TTC549 (cell line): ENCODE measurements at regions not wholly inside any gene's neighbourhood (a gene's known extent, or its start where the extent isn't known, plus 50 kb on each side); places are given as distances from the start of the nearest gene placed in this dataset.
"Not testable (repeated sequence)": the region's sequence is repeated elsewhere in the genome, so short reads cannot be mapped to it uniquely, and the experiment has no call there.

Source experiments
- FAIRE-seq: peaks from 2 replicates; lab custom pipeline; 2012; peaks lifted over from hg19 to GRCh38; lab: Jason Lieb, UNC

DNA sequence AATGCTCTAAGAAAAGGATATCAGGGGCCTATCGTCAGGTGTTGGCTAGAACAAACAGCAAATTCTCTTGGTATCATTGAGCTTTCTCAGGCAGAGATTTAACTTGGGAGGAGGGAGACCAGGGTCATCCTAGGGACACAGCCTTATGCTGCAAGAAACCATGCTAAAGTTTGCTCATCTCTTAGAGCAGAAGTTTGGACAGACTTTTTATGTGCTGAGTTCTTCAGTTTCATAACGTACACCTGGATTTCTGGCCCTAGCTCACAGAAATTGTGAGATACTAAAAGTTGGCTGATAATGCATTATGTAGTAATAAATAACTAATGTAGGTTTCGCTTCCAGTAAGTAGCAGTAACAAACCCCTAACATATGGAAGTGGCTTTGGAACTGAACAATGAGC lies 1359.8 kb upstream of the CDH9 start:
- no peak for FAIRE-seq

DNA sequence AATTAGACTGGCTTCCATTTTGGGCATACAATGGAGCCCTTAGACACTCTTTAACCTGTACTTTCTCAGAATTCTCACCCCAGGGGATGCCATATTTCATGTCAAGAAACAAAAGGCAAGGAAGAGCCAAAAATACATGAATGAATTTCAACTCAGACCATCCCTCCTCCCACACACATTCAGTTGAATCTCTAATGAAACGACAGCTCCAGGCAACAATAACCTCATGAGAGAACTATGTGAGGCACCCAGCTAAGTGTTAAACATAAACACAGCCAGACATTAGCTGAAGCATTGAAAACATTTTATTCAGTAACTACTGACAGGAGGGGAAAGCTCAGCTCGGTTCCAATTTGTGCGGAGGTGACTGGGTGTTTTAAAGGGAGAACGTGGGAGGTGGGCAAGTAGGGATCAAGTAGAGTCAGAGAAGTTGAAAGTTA lies 1359.1 kb upstream of the CDH9 start:
- FAIRE-seq = no peak

- FAIRE-seq = no peak
Measured at GRCh38 chr5:28391277-28391676, 1352.9 kb upstream of the CDH9 start.

DNA sequence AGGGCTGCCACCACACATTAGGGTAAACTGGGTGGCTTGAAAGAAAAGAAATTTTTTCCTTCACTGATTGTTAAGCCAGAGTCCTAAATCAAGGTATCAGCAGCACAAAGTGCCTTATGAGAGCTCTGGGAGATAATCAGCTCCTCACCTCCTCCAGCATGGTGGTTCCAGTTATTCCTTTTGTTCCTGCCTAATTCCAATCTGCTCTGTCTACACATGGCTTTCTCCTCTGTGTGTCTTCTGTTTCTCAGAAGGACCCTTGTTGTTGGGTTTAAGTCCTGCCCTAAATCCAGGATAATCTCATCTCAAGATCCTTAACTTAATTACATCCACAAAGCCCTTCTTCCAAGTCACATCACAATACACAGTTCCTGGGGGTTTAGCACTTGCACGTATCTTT lies 1352.0 kb upstream of the CDH9 start:
- no peak for FAIRE-seq

DNA sequence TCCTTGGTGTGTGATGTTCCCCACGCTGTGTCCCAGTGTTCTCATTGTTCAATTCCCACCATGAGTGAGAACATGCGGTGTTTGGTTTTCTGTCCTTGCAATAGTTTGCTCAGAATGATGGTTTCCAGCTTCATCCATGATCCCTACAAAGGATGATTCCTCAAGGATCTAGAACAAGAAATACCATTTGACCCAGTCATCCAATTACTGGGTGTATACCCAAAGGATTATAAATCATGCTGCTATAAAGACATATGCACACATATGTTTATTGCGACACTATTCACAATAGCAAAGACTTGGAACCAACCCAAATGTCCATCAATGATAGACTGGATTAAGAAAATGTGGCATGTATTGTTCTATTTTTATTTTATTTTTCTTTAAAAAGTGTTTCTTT lies 1351.3 kb upstream of the CDH9 start:
- not testable (repeated sequence) for FAIRE-seq

DNA sequence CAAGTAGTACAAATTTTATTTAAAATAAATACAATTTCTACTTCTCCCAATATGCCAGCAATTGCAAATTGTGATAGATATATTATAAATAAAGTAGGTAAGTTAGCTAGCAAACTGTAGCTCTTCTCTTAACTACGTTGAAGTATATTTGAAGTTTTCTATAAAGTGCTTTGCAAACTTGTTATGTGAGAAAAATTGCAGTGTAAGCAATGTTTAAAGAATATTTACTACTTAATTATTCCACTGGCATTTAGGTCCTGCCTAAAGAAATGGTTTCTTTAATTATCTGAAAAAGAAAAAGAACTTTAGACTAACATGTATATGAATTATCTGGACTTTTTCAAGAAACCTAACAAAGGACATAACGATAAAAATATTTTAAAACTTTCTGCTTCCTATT lies 1350.0 kb upstream of the CDH9 start:
- no peak for FAIRE-seq

- FAIRE-seq = no peak
Measured at GRCh38 chr5:28386712-28387111, 1348.3 kb upstream of the CDH9 start.

DNA sequence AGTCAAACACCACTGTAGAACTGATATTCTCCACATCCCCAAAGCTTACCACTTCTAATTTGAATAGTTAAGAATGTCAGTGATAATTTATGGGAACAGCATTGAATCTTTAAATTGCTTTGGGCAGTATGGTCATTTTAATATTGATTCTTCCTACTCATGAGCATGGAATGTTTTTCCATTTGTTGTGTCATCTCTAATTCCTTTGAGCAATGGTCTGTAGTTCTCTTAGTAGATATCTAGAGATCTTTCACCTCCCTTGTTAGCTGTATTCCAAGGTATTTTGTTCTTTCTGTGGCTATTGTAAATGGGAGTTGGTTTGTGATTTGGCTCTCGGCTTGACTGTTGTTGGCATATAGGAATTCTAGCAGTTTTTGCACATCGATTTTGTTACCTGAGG lies 1341.8 kb upstream of the CDH9 start:
- FAIRE-seq = no peak

DNA sequence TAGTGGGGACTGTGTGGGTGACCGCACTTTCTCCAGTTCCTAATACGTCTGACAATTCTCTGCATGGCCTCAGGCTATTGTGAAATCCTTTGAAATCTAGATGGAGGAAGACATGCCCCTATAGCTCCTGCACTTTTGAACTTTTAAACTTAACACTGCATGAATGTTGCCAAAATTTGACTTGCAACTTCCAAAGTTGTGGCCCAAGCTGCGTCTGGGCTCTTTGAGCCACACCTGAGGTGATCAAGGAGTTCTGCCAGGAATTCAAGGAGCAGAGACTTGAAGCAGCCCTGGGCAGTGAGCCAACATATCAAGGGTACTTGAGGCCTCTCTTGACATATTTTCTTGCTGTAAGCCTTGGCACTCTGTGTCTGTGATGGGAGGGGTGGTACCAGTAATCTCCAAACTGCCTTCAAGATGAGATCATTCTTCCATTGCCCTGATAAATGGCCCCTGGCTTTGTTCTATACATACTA lies 1336.1 kb upstream of the CDH9 start:
- FAIRE-seq = no peak

- FAIRE-seq = no peak
Measured at GRCh38 chr5:28370896-28371295, 1332.5 kb upstream of the CDH9 start.

- FAIRE-seq = no peak
Measured at GRCh38 chr5:28369418-28369817, 1331.0 kb upstream of the CDH9 start.

- no peak for FAIRE-seq
Measured at GRCh38 chr5:28355831-28356230, 1317.4 kb upstream of the CDH9 start.

DNA sequence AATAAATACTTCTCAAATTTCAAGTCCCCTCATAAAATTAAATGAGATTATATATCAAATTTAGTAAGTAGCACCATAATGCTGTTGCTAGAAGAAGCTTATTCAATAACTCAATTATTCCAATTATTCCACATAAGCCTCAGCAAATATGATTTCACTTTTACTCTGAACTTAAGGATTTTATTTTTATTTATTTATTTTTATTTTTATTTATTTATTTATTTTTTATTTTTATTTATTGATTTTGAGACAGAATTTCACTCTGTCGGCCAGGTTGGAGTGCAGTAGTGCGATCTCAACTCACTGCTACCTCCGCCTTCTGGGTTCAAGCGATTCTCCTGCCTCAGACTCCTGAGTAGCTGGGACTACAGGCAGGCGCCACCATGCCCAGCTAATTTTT lies 1308.3 kb upstream of the CDH9 start:
- FAIRE-seq = no peak

- no peak for FAIRE-seq
Measured at GRCh38 chr5:28344836-28345433, 1306.5 kb upstream of the CDH9 start.

- no peak for FAIRE-seq
Measured at GRCh38 chr5:28329176-28329575, 1290.8 kb upstream of the CDH9 start.

DNA sequence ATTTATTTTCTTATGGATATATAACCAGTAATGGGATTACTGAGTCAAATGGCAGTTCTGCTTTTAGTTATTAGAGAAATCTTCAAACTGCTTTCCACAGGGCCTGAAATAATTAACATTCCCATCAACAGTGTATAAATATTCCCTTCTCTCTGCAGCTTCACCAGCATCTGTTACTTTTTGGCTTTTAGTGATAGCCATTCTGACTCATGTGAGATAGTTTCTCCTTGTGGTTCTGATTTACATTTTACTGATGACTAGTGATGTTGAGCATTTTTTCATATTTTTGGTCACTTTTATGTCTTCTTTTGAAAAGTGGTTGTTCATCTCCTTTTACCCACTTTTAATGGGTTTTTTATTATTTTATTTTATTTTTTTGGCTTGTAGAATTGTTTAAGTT lies 1290.3 kb upstream of the CDH9 start:
- FAIRE-seq = no peak

GRCh38 chr5:28324174-28324573 lies 1285.8 kb upstream of the CDH9 start:
- FAIRE-seq = no peak

DNA sequence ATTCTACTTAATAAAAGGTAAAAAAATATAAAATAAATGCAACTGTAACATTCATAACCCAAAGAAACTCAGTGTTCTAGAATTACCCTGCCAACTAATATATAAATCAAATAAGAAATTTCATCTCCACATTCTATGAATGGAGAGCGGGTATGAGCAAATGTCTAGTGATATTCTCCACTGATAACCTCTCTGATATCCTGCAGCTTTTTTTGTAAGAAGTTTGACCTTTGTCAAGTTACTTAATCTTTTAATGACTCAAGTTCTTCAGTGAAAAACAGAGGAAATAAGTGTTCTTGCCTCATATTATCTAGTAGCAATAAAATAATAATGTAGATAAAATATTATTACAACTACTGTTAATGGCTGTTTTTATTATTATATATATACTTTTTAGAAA lies 1275.6 kb upstream of the CDH9 start:
- FAIRE-seq = no peak

GRCh38 chr5:28313321-28313951 lies 1275.0 kb upstream of the CDH9 start:
- FAIRE-seq = no peak

- no peak for FAIRE-seq
Measured at GRCh38 chr5:28310696-28311095, 1272.3 kb upstream of the CDH9 start.

- no peak for FAIRE-seq
Measured at GRCh38 chr5:28305891-28306290, 1267.5 kb upstream of the CDH9 start.

GRCh38 chr5:28301712-28302111 lies 1263.3 kb upstream of the CDH9 start:
- FAIRE-seq = no peak

GRCh38 chr5:28296254-28297013 lies 1258.0 kb upstream of the CDH9 start:
- no peak for FAIRE-seq

GRCh38 chr5:28287021-28287420 lies 1248.6 kb upstream of the CDH9 start:
- not testable (repeated sequence) for FAIRE-seq
